ENCODE measurements at regions not wholly inside any gene's neighbourhood (a gene's known extent, or its start where the extent isn't known, plus 50 kb on each side); places are given as distances from the start of the nearest gene placed in this dataset.
A peak's percentile ranks its signal among the peaks of the same experiment; 100 is the strongest.

DNA sequence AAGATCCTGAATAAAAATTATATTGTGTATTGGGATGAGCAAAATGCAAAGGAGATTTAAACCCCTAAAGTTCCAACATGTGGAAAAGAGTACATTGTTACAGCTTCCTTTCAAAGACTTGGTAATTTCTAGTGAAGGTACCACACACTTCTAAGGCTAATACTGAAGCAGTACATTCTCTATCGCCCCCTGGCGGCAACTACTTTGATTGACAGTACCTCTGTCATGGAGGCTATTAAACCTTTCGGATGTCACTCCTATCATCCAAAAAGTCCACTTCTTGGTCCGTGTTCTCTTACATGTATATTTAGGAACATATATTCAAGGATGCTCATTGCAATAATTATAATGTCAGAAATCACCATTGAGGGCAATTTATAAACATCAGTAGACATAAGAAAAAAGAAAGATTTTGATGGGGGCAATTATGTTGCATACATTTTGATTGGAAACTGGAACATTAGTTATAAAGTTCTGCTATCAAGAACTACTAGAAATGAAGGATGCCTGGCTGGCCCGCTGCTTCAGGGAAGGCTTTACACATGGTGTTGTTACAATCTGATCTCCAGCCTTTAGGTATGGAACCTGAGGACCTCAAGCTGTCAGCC is 601.6 kb downstream of the CPS1 start:
- TF ChIP-seq, protein P1, sequence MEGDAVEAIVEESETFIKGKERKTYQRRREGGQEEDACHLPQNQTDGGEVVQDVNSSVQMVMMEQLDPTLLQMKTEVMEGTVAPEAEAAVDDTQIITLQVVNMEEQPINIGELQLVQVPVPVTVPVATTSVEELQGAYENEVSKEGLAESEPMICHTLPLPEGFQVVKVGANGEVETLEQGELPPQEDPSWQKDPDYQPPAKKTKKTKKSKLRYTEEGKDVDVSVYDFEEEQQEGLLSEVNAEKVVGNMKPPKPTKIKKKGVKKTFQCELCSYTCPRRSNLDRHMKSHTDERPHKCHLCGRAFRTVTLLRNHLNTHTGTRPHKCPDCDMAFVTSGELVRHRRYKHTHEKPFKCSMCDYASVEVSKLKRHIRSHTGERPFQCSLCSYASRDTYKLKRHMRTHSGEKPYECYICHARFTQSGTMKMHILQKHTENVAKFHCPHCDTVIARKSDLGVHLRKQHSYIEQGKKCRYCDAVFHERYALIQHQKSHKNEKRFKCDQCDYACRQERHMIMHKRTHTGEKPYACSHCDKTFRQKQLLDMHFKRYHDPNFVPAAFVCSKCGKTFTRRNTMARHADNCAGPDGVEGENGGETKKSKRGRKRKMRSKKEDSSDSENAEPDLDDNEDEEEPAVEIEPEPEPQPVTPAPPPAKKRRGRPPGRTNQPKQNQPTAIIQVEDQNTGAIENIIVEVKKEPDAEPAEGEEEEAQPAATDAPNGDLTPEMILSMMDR (IDR thresholded peaks at IDR 0.05; ENCODE audit: low read depth, low read length, poor library complexity, severe bottlenecking), result peak; percentile 84
- TF ChIP-seq EZH2phosphoT487 (IDR thresholded peaks at IDR 0.05; ENCODE audit: borderline replicate concordance, low read length), result no peak
